Testis (tissue), 2 donors: ENCODE measurements at regions not wholly inside any gene's neighbourhood (a gene's known extent, or its start where the extent isn't known, plus 50 kb on each side); places are given as distances from the start of the nearest gene placed in this dataset.

Experiments used
- CTCF ChIP-seq, 3 experiments: fragments of 450-650 bp in 2 of 3; fragments of 200-600 bp in 1 of 3; sonication (generic) in 1 of 3; IDR thresholded peaks; one replicate each; pipeline ENCODE4 v1.5.1; 2016 to 2019; ENCODE audit warnings: antibody characterized with exemption in 3 of 3, mild to moderate bottlenecking in 2 of 3, moderate library complexity in 1 of 3
- POLR2A ChIP-seq: fragments of 450-650 bp; IDR thresholded peaks from one replicate; pipeline ENCODE4 v1.6.1; 2017; ENCODE audit warnings: antibody characterized with exemption, mild to moderate bottlenecking, moderate library complexity

GRCh38 chr1:194339471-194339870 is 1153.1 kb upstream of the B3GALT2 start:
- TF ChIP-seq CTCF (IDR thresholded peaks at IDR 0.05): no peak
- TF ChIP-seq POLR2A: no peak
